OCI-LY1 (cell line): ENCODE measurements at regions not wholly inside any gene's neighbourhood (a gene's known extent, or its start where the extent isn't known, plus 50 kb on each side); places are given as distances from the start of the nearest gene placed in this dataset.

Source experiments
- H2AFZ ChIP-seq: fragments of 200-600 bp; sonication (generic), shearing (Covaris generic); 2 replicates; pipeline ENCODE4 v1.6.0; 2014; ENCODE audit warnings: antibody characterized with exemption, mild to moderate bottlenecking, low read length
- H3F3A ChIP-seq: fragments of 200-600 bp; sonication (generic), shearing (Covaris generic); 2 replicates; pipeline ENCODE4 v1.6.0; 2014; ENCODE audit warnings: mild to moderate bottlenecking, antibody characterized with exemption, low read length, moderate library complexity; ENCODE audit not compliant: insufficient read depth
- H3K27ac ChIP-seq: fragments of 200-600 bp; sonication (generic); 2 replicates; pipeline ENCODE4 v1.5.1; 2014; ENCODE audit warnings: low read length, mixed run types, mild to moderate bottlenecking, low read depth; ENCODE audit not compliant: poor library complexity, severe bottlenecking
- H3K27me3 ChIP-seq: fragments of 200-600 bp; sonication (generic); 2 replicates; pipeline ENCODE4 v1.6.0; 2014; ENCODE audit warnings: antibody characterized with exemption, mild to moderate bottlenecking, low read length, moderate library complexity; ENCODE audit not compliant: insufficient read depth
- H3K36me3 ChIP-seq: fragments of 200-600 bp; sonication (generic); 2 replicates; pipeline ENCODE4 v1.6.1; 2014; ENCODE audit warnings: mild to moderate bottlenecking, antibody characterized with exemption, low read length, moderate library complexity, mixed read lengths; ENCODE audit not compliant: insufficient read depth
- H3K4me1 ChIP-seq: fragments of 200-600 bp; sonication (generic); 2 replicates; pipeline ENCODE4 v1.5.1; 2014; ENCODE audit warnings: mild to moderate bottlenecking, low read length, moderate library complexity; ENCODE audit not compliant: insufficient read depth, severe bottlenecking
- H3K4me2 ChIP-seq: fragments of 200-600 bp; sonication (generic), shearing (Covaris generic); 2 replicates; pipeline ENCODE4 v1.6.1; 2014; ENCODE audit warnings: low read length
- H3K4me3 ChIP-seq: fragments of 200-600 bp; sonication (generic); 2 replicates; pipeline ENCODE4 v1.5.1; 2014; ENCODE audit warnings: low read length, low read depth, mild to moderate bottlenecking, mixed read lengths; ENCODE audit not compliant: poor library complexity, severe bottlenecking
- H3K79me2 ChIP-seq: fragments of 200-600 bp; shearing (Covaris generic); 2 replicates; pipeline ENCODE4 v1.6.1; 2016; ENCODE audit warnings: mixed run types, low read length, mixed read lengths; ENCODE audit not compliant: insufficient read depth
- H3K9ac ChIP-seq: fragments of 200-600 bp; sonication (generic), shearing (Covaris generic); 2 replicates; pipeline ENCODE4 v1.6.1; 2014; ENCODE audit warnings: mild to moderate bottlenecking, low read length, mixed read lengths
- H3K9me2 ChIP-seq: fragments of 200-600 bp; sonication (generic), shearing (Covaris generic); 2 replicates; pipeline ENCODE4 v1.6.1; 2014; ENCODE audit warnings: low read depth, mild to moderate bottlenecking, low read length, mixed read lengths
- H3K9me3 ChIP-seq: fragments of 200-600 bp; shearing (Covaris generic); 2 replicates; pipeline ENCODE4 v1.6.1; 2014; ENCODE audit warnings: low read length, mixed read lengths
- H4K20me1 ChIP-seq: fragments of 200-600 bp; sonication (generic), shearing (Covaris generic); 2 replicates; pipeline ENCODE4 v1.6.0; 2016; ENCODE audit warnings: mild to moderate bottlenecking, low read length; ENCODE audit not compliant: insufficient read depth
- CTCF ChIP-seq: fragments of 200-600 bp; sonication (generic), shearing (Covaris generic); IDR thresholded peaks from 2 replicates; pipeline ENCODE4 v1.5.1; 2017; ENCODE audit warnings: mild to moderate bottlenecking, antibody characterized with exemption, low read length, moderate library complexity, mixed read lengths
- EZH2 ChIP-seq: fragments of 200-600 bp; sonication (generic), shearing (Covaris generic); IDR thresholded peaks from 2 replicates; pipeline ENCODE4 v1.8.0; 2017; ENCODE audit warnings: borderline replicate concordance, mixed run types, mild to moderate bottlenecking, antibody characterized with exemption, low read length, moderate library complexity, mixed read lengths

GRCh38 chrX:1821846-1822245 is 207.0 kb downstream of the ASMT start:
- no peaks in the 10 kb centered on the region for H4K20me1 ChIP-seq
- H3F3A ChIP-seq, result no peaks in the 10 kb centered on the region
- no peak overlapping the region for H3K9ac ChIP-seq
- H3K27ac ChIP-seq, result no peak overlapping the region
- H3K27me3 ChIP-seq, result no peaks in the 10 kb centered on the region
- no peaks in the 10 kb centered on the region for H3K9me3 ChIP-seq
- no peaks in the 10 kb centered on the region for H3K9me2 ChIP-seq
- no peaks in the 10 kb centered on the region for H3K79me2 ChIP-seq
- no peaks in the 10 kb centered on the region for H3K36me3 ChIP-seq
- no peak overlapping the region for H3K4me3 ChIP-seq
- H2AFZ ChIP-seq, result no peak overlapping the region
- no peak overlapping the region for H3K4me2 ChIP-seq
- H3K4me1 ChIP-seq, result no peaks in the 10 kb centered on the region
- TF ChIP-seq CTCF (no peak), EZH2 (no peak)

DNA sequence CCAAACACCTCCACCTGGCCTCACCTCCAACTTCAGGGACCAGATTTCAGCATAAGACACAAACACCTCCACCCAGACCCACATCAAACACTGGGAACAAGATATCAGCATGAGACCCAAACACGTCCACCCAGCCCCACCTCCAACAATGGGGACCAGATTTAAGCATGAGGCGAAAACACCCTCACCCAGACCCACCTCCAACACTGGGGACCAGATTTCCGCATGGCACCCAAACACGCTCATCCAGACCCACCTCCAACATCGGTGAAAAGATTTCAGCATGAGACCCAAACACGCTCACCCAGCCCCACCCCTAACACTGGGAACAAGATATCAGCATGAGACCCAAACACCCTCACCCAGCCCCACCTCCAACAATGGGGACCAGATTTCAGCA is 210.0 kb downstream of the ASMT start:
- H3K27me3 ChIP-seq, result no peaks in the 10 kb centered on the region
- H3K4me1 ChIP-seq, result no peaks in the 10 kb centered on the region
- H3K4me2 ChIP-seq, result no peak overlapping the region
- no peaks in the 10 kb centered on the region for H3K9me2 ChIP-seq
- no peak overlapping the region for H3K4me3 ChIP-seq
- H3K36me3 ChIP-seq, result no peaks in the 10 kb centered on the region
- no peak overlapping the region for H3K9ac ChIP-seq
- H2AFZ ChIP-seq, result no peak overlapping the region
- no peak overlapping the region for H3K27ac ChIP-seq
- no peaks in the 10 kb centered on the region for H3K9me3 ChIP-seq
- no peaks in the 10 kb centered on the region for H3K79me2 ChIP-seq
- no peaks in the 10 kb centered on the region for H3F3A ChIP-seq
- H4K20me1 ChIP-seq, result no peaks in the 10 kb centered on the region
- TF ChIP-seq EZH2 (no peak), CTCF (no peak)

DNA sequence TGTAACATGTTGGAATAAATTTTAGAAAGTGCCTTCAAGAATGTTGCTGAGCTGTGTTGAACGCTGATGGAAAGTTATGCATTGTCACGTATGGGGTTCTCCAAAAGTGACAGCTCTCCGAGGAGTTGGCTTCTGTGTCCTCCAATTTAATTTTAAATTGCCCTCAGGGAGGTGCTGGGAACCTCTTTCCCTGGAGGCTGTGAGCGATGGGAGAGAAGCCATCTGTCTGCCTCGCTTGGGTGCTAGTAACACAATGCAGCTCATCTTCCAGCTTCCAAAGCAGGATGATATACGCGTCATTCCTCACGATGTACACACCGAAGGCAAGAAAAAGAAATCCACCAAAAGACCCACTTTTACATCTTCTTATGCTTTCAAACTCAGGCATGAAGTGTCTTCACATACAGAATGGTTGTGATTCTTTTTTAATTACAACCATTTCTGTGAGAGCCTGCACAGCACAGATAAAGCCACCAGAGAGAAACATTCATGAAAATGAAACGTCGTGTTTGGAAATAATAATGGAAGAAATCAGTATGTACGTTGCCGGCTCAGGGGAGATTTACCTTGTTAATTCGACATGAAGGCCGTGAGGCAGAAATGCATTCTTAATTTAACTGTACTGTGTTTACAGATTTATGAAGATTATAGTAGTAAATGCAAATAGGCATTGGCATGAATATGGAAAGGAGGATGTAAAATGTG is 218.9 kb downstream of the ASMT start:
- no peak overlapping the region for H3K4me2 ChIP-seq
- no peak overlapping the region for H3K27ac ChIP-seq
- H4K20me1 ChIP-seq, result no peaks in the 10 kb centered on the region
- H3K9me2 ChIP-seq, result no peaks in the 10 kb centered on the region
- H3K36me3 ChIP-seq, result no peaks in the 10 kb centered on the region
- TF ChIP-seq EZH2, result no peak
- TF ChIP-seq CTCF, result no peak
- no peaks in the 10 kb centered on the region for H3K79me2 ChIP-seq
- no peaks in the 10 kb centered on the region for H3K27me3 ChIP-seq
- H3K4me3 ChIP-seq, result no peak overlapping the region
- H3K4me1 ChIP-seq, result no peaks in the 10 kb centered on the region
- H2AFZ ChIP-seq, result no peak overlapping the region
- 0 out of 2 replicates have a peak, but pooled peaks cover 2% of the 10 kb centered on the region for H3K9me3 ChIP-seq
- no peaks in the 10 kb centered on the region for H3F3A ChIP-seq
- no peak overlapping the region for H3K9ac ChIP-seq
